ENCODE measurements at regions not wholly inside any gene's neighbourhood (a gene's known extent, or its start where the extent isn't known, plus 50 kb on each side); places are given as distances from the start of the nearest gene placed in this dataset.

DNA sequence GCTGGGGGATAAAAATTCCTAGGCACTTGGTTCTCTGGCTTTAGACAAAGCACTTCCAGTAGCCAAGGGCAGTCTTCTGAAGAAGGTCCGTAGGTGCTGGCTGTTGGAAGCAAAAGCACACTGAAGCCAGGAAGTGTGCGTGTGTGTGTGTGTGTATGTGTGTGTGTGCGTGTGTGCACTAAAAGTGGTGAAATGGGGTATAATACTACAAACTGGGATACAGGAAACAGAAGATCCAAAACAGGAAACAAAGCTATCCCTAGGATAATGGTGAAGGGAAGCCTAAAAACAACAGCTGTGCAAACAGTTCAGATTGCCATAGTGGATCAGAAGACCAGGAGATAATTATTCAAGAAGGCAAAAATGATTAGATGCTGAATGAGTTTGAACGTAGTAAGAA lies 103.4 kb downstream of the IL20RB start:
- DNase-seq (ENCODE audit: low spot score), result peak; percentile 6

DNA sequence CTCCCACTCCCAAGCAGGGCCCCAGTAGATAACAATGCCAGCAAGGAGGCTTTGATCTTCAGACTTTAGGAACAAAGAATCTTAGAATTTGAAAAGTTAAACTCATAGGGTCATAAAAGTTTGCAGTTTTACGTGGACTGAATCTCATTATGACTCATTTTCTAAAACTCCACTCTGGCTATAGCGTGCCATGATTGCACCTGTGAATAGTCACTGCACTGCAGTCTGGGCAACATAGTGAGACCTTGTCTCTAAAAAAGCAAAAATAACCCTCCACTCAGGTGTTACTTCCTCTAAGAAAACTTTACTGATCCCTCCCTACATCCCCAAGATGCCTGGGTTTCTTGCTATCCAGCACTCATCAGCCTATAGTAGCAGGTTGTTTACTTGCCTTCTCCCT lies 104.5 kb downstream of the IL20RB start:
- DNase-seq (ENCODE audit: low spot score), result no peak

DNA sequence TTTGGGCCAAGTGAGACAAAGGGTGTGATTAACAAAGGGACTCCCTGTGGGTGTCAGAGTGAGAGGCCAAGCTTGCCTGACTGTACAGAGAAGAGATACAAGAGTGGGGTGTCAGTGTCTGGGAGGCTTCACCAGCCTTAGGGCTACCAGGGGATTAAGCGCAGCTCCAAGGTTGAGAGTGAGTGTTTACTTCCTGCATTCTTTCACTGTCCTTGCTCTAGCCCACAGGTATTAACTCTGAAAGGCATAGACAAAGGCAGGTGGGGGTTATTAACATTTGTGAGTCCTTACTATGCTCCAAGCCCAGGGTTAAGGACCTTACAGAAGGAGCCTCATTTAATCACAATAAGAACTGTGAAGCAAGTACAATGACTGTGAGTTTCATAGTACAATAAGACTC lies 107.6 kb downstream of the IL20RB start:
- no peak for DNase-seq (ENCODE audit: low spot score)

DNA sequence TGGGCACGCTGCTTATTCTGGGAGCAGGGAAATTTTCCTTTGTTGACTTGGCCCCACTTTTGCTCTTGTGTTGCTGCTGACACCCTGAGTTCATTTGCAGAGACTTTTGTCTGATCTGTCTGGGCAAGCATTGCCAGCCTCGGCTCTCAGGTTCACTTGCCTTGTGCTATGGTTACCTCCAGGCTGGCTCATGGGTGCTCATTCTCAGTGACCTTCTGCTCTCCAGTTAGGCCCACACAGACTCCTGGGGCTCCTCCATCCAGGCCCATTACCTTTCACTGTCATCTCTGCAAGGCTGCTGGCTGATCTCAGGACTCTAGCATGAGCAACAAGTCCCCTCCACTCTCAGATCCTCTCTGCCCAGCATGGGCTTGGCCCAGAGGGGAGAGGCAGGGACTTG lies 108.3 kb downstream of the IL20RB start:
- no peak for DNase-seq (ENCODE audit: low spot score)

DNA sequence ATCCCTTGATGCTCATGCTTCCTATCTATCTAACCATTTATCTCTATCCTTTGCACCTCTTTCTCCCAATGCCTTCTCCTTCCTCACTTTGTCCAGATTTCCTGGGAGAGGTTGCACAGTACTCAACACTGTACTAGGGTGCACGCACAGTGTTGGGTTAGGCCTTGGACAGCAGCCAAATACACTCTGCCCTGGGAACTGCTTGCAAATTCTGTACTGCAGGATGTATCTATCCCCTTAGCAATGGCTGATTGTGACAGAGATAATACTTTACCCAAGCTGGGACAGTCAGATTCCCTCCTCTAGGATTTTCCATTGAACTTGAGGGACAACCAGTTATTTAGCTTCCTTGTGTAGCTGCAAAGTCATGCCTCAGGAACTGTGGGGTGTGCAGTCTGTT lies 113.3 kb downstream of the IL20RB start:
- no peak for DNase-seq (ENCODE audit: low spot score)

DNA sequence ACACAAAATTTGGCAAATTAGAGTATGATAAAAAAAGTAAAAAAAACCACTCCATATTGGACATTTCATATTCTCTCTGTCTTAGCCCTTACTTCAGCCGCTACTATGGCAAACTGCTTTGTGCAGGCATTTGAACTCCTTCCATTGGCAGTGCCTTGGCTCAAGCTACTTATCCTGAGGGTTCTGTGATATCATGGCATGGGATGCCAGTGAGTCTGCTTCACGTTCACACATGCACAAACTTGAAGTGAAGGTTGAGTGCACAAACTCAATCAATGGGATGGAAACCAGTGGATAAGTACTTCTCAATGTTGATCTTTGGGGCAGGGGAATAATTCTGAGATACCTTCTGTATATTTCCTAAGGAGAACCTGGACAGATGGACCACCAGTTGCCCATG lies 117.2 kb downstream of the IL20RB start:
- DNase-seq (ENCODE audit: low spot score), result no peak

GRCh38 chr3:137078040-137078439 lies 120.3 kb downstream of the IL20RB start:
- no peak for DNase-seq (ENCODE audit: low spot score)

- DNase-seq (ENCODE audit: low spot score), result no peak
These were observed 121.8 kb downstream of the IL20RB start for GRCh38 chr3:137079571-137079970.

GRCh38 chr3:137081711-137082110 lies 123.9 kb downstream of the IL20RB start:
- no peak for DNase-seq (ENCODE audit: low spot score)

DNA sequence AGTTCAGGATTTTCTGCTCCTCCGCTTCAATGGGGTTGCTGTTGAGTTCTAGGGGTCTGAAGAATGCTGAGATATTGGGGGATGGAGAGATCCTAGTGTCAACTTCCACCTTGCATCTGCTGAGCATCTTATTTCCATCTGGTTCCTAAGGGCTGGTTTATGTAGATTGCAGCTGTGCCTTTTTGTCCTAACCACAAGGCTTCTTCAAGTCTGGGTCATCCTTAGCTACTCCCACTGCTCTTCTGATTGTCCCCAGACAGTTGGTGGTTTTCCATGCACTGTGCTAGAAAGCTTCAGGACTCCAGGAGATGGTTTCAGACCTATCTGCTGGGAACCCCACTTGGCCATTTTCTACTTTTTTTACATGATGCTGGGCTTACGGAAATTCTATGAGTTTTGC lies 125.0 kb downstream of the IL20RB start:
- DNase-seq (ENCODE audit: low spot score), result no peak

- DNase-seq (ENCODE audit: low spot score), result no peak
These were observed 125.5 kb downstream of the IL20RB start for GRCh38 chr3:137083332-137083731.

- no peak for DNase-seq (ENCODE audit: low spot score)
These were observed 126.8 kb downstream of the IL20RB start for GRCh38 chr3:137084586-137084985.

DNA sequence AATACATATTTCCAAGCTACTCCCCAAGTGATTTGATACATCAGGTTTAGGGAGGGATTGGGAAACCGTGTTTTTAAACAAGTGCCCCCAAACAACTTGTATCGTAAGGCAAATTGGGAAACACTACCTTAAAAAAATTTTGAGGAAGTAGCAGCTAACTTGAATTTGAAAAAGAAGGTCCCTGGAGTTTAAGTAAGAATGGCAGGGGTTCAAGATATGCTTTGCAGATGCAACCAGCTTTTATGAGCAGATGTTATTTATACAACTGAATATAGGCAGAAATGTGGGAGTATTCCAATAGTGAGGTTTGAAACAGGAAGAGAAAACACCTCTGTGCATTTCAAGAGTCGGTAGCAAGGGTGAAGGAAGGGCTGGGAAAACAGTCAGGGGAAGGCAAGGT lies 139.6 kb downstream of the IL20RB start:
- no peak for DNase-seq (ENCODE audit: low spot score)

DNA sequence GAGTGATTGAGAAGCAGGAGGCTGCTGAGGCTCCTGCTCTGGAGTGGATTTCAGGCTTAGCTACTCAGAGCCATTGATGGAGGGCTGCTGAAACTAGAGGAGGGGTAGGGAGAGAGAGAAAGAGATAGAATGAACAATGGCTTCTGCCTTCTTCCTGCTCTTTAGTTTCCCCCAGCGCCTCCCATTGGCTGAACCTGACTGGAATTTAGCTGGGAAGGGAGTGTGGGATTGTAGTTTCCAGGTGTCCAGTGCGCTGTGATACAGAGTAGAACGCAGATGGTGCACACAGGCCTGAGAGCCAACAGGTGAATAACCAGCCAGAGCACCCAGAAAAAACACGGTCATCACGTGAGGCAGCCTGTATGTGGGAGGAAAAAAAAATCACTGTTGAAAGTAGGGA lies 140.1 kb downstream of the IL20RB start:
- no peak for DNase-seq (ENCODE audit: low spot score)

GRCh38 chr3:137099364-137100219 lies 141.8 kb downstream of the IL20RB start:
- no peak for DNase-seq (ENCODE audit: low spot score)

- DNase-seq (ENCODE audit: low spot score), result no peak
These were observed 142.5 kb downstream of the IL20RB start for GRCh38 chr3:137100326-137100725.

DNA sequence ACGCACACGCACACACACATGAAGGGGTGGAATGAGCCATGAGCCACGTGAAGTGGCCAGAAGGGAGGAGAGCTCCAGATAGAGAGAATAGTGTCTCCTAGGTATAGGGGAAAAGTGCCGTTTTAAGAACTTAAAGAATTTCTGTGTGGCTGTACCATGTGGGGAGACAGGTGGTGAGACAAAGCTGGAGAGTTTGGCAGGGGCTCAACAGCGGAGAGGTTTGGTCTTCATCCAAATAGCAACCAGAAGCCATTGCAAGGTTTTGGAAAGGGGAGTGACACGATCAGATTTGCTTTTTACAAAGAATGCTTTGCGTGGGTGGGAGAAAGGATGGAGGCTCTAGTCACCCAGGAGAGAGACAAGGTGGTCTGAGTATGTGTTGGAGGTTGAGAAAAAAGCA lies 146.0 kb downstream of the IL20RB start:
- DNase-seq (ENCODE audit: low spot score), result no peak

- peak; percentile 62 for DNase-seq (ENCODE audit: low spot score)
These were observed 147.6 kb downstream of the IL20RB start for GRCh38 chr3:137105277-137105977.

GRCh38 chr3:137106612-137107240 lies 148.9 kb downstream of the IL20RB start:
- DNase-seq (ENCODE audit: low spot score), result no peak

DNA sequence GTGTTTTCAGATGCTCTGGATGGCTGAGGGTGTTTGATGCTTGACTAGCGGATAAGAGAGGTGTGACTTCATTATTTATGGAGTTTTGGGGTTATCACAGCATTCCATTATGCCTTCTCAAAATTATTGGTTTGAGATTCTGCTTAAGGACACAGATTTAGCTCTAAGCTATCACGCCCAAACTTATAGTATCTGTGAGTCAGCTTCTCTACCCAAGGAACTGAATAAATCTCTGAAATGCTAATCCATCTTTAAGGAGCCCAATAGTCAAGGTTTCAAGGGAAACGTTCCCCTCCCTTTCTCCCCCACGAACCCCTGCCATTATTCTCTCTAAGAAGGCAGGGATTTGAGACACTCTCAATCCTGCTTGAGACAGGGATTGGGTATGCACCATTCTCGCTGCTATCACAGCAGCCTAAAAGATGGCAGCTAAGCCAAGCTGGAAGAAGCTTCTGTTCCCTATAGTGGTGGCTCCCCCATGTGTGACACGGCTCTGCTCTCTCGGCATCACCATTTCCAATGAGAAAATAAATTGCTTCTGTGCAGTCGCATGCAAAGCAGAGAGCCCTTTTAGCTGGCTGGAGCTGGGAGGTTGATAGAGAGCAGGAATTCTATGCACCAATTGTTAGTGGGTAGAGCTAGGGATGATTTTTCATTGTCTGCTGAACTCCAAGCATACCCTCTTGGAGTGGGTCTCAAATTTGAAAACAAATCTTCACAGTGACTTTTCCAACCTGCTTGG lies 151.1 kb downstream of the IL20RB start:
- no peak for DNase-seq (ENCODE audit: low spot score)

DNA sequence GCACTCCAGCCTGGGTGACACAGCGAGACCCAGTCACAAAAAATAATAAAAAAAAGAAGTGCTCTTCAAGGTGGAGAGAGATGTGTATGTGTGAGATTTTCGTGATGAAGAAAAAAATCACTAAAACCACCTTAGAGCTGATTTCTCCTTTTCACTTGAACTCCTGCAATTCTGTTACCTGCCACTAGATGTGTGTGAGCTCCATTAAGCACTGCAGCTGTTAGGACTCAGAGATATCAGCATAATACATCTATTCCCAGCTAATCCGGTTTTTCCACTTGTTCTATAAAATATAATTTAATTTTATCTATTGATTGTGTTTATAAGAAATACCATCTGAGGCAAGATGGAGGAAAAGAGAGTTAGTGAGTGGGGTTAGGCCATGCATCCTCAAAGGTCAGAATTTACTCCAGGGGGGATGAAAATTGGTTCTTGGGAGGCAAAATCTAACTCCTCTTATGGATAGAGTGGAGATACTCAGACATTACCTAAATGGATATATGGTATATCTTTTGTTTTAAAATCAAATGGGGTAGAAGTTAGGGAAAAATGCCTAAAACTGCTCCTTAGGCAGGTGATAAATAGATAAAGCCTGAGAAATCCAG lies 152.7 kb downstream of the IL20RB start:
- peak; percentile 21 for DNase-seq (ENCODE audit: low spot score)

DNA sequence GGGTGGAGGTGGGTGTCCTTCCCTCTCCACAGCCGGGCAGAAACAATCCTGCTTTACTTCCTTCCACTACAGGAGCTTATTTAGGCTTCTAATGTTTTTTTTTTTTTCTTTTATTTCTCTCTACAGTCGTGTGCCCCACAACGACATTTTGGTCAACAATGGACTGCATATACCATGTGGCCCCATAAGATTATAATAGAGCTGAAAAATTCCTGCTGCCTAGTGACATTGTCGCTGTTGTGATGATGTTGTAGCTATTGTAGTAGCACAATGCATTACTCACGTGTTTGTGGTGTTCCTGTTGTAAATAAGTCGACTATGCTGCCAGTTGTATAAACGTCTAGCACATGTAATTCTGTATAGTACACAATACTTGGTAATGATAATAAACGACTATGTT lies 153.7 kb downstream of the IL20RB start:
- DNase-seq (ENCODE audit: low spot score), result no peak

Measured in kidney capillary endothelial cell (primary cell).